SK-N-SH (cell line): ENCODE measurements at regions not wholly inside any gene's neighbourhood (a gene's known extent, or its start where the extent isn't known, plus 50 kb on each side); places are given as distances from the start of the nearest gene placed in this dataset.
A peak's percentile ranks its signal among the peaks of the same experiment; 100 is the strongest.

ENCODE experiments used
- CTCF ChIA-PET: fragments of 300-600, 350-600 bp; formaldehyde crosslinking; extraction: SDS; loops from one replicate; lab custom pipeline; 2021; lab: Yijun Ruan, JAX
- POLR2A ChIA-PET: fragments of 350-600 bp; sonication (Branson Sonifier 250); formaldehyde crosslinking; extraction: SDS; loops from one replicate; lab custom pipeline; 2020; ENCODE audit warnings: antibody characterized with exemption, inconsistent platforms; lab: Yijun Ruan, JAX
- DNase-seq: peaks from one replicate; pipeline ENCODE4 v3.0.0; 2012
- H2AFZ ChIP-seq: fragments of 200-600 bp; sonication (generic); 2 replicates; pipeline ENCODE4 v1.8.1; 2016; ENCODE audit warnings: antibody characterized with exemption, mild to moderate bottlenecking, low read depth
- H3F3A ChIP-seq: fragments of 200-600 bp; sonication (generic); replicated peaks from 2 replicates; pipeline ENCODE3; 2016; ENCODE audit warnings: antibody characterized with exemption, mild to moderate bottlenecking; ENCODE audit not compliant: insufficient read depth
- H3K27ac ChIP-seq, 2 experiments: fragments of 200-500 bp in 1 of 2; fragments of 200-600 bp in 1 of 2; sonication (Bioruptor generic) in 1 of 2; sonication (generic), shearing (Covaris generic) in 1 of 2; 2 replicates each; pipeline versions ENCODE4 v1.5.1 to v1.6.1; 2014 to 2016; ENCODE audit warnings: low read depth in 2 of 2, inconsistent platforms in 1 of 2, low read length in 1 of 2, mild to moderate bottlenecking in 1 of 2, mixed read lengths in 1 of 2
- H3K27me3 ChIP-seq: fragments of 200-600 bp; sonication (generic), shearing (Covaris generic); 2 replicates; pipeline ENCODE4 v1.6.1; 2016; ENCODE audit warnings: mixed run types; ENCODE audit not compliant: insufficient read depth
- H3K36me3 ChIP-seq, 2 experiments: fragments of 200-500 bp in 1 of 2; fragments of 200-600 bp in 1 of 2; sonication (Bioruptor generic) in 1 of 2; sonication (generic) in 1 of 2; replicated peaks in 1 of 2; 2 replicates each; pipeline versions ENCODE3 to v1.5.1; 2014 to 2016; ENCODE audit warnings: low read length in 1 of 2, mild to moderate bottlenecking in 1 of 2; ENCODE audit not compliant: insufficient read depth in 2 of 2, control insufficient read depth in 1 of 2
- H3K4me1 ChIP-seq, 2 experiments: fragments of 200-500 bp in 1 of 2; fragments of 200-600 bp in 1 of 2; sonication (Bioruptor generic) in 1 of 2; sonication (generic), shearing (Covaris generic) in 1 of 2; 2 replicates each; pipeline versions ENCODE4 v1.5.1 to v1.6.1; 2014 to 2016; ENCODE audit warnings: low read depth in 1 of 2, low read length in 1 of 2, mixed run types in 1 of 2; ENCODE audit not compliant: insufficient read depth in 2 of 2, control insufficient read depth in 1 of 2
- H3K4me2 ChIP-seq: fragments of 200-600 bp; sonication (generic), shearing (Covaris generic); 2 replicates; pipeline ENCODE4 v1.6.1; 2017; ENCODE audit warnings: mixed run types
- H3K4me3 ChIP-seq, 2 experiments: fragments of 200-500 bp in 1 of 2; fragments of 200-600 bp in 1 of 2; sonication (Bioruptor generic) in 1 of 2; sonication (generic), shearing (Covaris generic) in 1 of 2; 2 replicates each; pipeline versions ENCODE4 v1.5.1 to v1.8.1; 2014 to 2016; ENCODE audit warnings: low read depth in 2 of 2, inconsistent platforms in 1 of 2, low read length in 1 of 2, mild to moderate bottlenecking in 1 of 2, mixed read lengths in 1 of 2, moderate library complexity in 1 of 2
- H3K79me2 ChIP-seq: fragments of 200-600 bp; sonication (generic); 2 replicates; pipeline ENCODE4 v1.8.1; 2017; ENCODE audit warnings: mild to moderate bottlenecking; ENCODE audit not compliant: insufficient read depth
- H3K9ac ChIP-seq: fragments of 200-600 bp; sonication (generic); 2 replicates; pipeline ENCODE4 v1.6.1; 2017; ENCODE audit warnings: mixed run types
- H3K9me2 ChIP-seq: fragments of 200-600 bp; sonication (generic); 2 replicates; pipeline ENCODE4 v1.6.1; 2017; ENCODE audit warnings: mixed run types
- H3K9me3 ChIP-seq: fragments of 200-600 bp; sonication (generic); 2 replicates; pipeline ENCODE4 v1.6.1; 2017; ENCODE audit warnings: mixed run types, mild to moderate bottlenecking, moderate library complexity
- H4K20me1 ChIP-seq: fragments of 200-600 bp; sonication (generic); 2 replicates; pipeline ENCODE4 v1.6.1; 2017; ENCODE audit warnings: mild to moderate bottlenecking, mixed run types; ENCODE audit not compliant: insufficient read depth
- CHD2 ChIP-seq: fragments of 150-350 bp; IDR thresholded peaks from 2 replicates; pipeline ENCODE4 v1.6.1; 2018; ENCODE audit warnings: low read length; ENCODE audit not compliant: partially characterized antibody
- EP300 ChIP-seq, 2 experiments: IDR thresholded peaks; 2 replicates each; pipeline versions ENCODE4 v1.4.0 to v1.6.1; 2012; ENCODE audit warnings: borderline replicate concordance in 1 of 2, low read depth in 1 of 2, low read length in 1 of 2
- EZH2phosphoT487 ChIP-seq: fragments of 200-600 bp; sonication (generic); IDR thresholded peaks from 2 replicates; pipeline ENCODE4 v1.6.1; 2017; ENCODE audit warnings: low read depth, mixed run types, mild to moderate bottlenecking, antibody characterized with exemption, moderate library complexity, borderline replicate concordance
- FOSL2 ChIP-seq: IDR thresholded peaks from 2 replicates; pipeline ENCODE4 v1.4.0; 2012; ENCODE audit warnings: low read depth, mild to moderate bottlenecking, moderate library complexity, borderline replicate concordance
- MEF2A ChIP-seq: IDR thresholded peaks from 2 replicates; pipeline ENCODE4 v1.4.0; 2012; ENCODE audit warnings: low read depth, borderline replicate concordance
- RCOR1 ChIP-seq: fragments of 150-350 bp; IDR thresholded peaks from 2 replicates; pipeline ENCODE4 v1.6.1; 2017; ENCODE audit warnings: antibody characterized with exemption, low read length
- RXRA ChIP-seq: IDR thresholded peaks from 2 replicates; pipeline ENCODE4 v1.4.0; 2012; ENCODE audit warnings: low read depth, mild to moderate bottlenecking, borderline replicate concordance
- SIN3A ChIP-seq: IDR thresholded peaks from 2 replicates; pipeline ENCODE4 v1.6.1; 2012; ENCODE audit warnings: low read depth, mild to moderate bottlenecking, low read length, moderate library complexity, borderline replicate concordance
- SMC3 ChIP-seq: IDR thresholded peaks from 2 replicates; pipeline ENCODE4 v1.6.1; 2012; ENCODE audit warnings: low read depth, low read length, improper control_type of control experiment
- TCF12 ChIP-seq: IDR thresholded peaks from 2 replicates; pipeline ENCODE4 v1.4.0; 2012
- TEAD4 ChIP-seq: IDR thresholded peaks from 2 replicates; pipeline ENCODE4 v1.4.0; 2012; ENCODE audit warnings: mild to moderate bottlenecking, borderline replicate concordance; ENCODE audit not compliant: insufficient read depth
- WGBS: methylation state at CpG from one replicate; pipeline ENCODE4 v1.1.6; 2017; ENCODE audit warnings: low lambda C conversion rate; 5-methylcytosine and 5-hydroxymethylcytosine counted together
- TF ChIP-seq, protein P1 (sequence below): IDR thresholded peaks from 2 replicates; pipeline ENCODE4 v1.6.1; 2012; ENCODE audit warnings: mild to moderate bottlenecking, low read depth, low read length, moderate library complexity
- TF ChIP-seq, protein P2 (sequence below): fragments of 150-350 bp; IDR thresholded peaks from 2 replicates; pipeline ENCODE4 v1.6.1; 2017; ENCODE audit warnings: antibody characterized with exemption, low read length, low read depth, borderline replicate concordance
- TF ChIP-seq, protein P3 (sequence below): IDR thresholded peaks from 2 replicates; pipeline ENCODE4 v1.4.0; 2012; ENCODE audit warnings: low read depth, borderline replicate concordance
- TF ChIP-seq, protein P4 (sequence below): fragments of 150-350 bp; IDR thresholded peaks from 2 replicates; pipeline ENCODE4 v1.6.1; 2016; ENCODE audit warnings: mild to moderate bottlenecking, low read depth, low read length
- TF ChIP-seq, protein P5 (sequence below): IDR thresholded peaks from 2 replicates; pipeline ENCODE4; 2012
- TF ChIP-seq, protein P6 (sequence below): IDR thresholded peaks from 2 replicates; pipeline ENCODE4 v1.4.0; 2012; ENCODE audit warnings: low read depth, borderline replicate concordance

DNA sequence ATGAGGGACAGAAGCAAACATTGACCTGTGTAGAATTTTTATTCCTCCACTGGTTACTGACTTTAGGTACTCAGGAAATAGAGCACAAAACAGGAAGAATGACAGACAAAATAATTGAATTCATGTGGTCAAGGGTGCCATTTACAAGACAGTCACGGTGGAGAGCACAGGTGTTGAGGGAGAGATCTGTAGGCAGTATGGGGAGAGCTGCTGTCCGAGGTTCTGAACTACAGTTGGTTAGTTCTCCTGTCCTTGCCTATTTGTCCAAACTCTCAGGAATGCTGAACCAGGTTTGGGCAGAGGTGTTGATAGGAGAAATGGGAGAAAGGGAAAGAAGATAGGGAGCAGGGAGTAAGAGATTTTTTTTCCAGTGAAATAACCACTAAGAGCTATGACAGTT lies 178.5 kb upstream of the ZBTB20 start:
- Histone ChIP-seq H3K4me1 (peaks cover 0 to 21% of the 10 kb centered on the region in 2 experiments; a peak in 3 of 4 replicates), H3K9ac (no peak overlapping the region), H4K20me1 (no peaks in the 10 kb centered on the region), H3K9me3 (no peaks in the 10 kb centered on the region), H3K4me2 (no peak overlapping the region), H3K4me3 (no peak overlapping the region), H3F3A (peaks cover 4% of the 10 kb centered on the region), H3K9me2 (no peaks in the 10 kb centered on the region), H3K27me3 (no peaks in the 10 kb centered on the region), H3K27ac (no peak overlapping the region), H3K36me3 (no peaks in the 10 kb centered on the region), H3K79me2 (no peaks in the 10 kb centered on the region), H2AFZ (no peak overlapping the region)
- TF ChIP-seq, protein P1, sequence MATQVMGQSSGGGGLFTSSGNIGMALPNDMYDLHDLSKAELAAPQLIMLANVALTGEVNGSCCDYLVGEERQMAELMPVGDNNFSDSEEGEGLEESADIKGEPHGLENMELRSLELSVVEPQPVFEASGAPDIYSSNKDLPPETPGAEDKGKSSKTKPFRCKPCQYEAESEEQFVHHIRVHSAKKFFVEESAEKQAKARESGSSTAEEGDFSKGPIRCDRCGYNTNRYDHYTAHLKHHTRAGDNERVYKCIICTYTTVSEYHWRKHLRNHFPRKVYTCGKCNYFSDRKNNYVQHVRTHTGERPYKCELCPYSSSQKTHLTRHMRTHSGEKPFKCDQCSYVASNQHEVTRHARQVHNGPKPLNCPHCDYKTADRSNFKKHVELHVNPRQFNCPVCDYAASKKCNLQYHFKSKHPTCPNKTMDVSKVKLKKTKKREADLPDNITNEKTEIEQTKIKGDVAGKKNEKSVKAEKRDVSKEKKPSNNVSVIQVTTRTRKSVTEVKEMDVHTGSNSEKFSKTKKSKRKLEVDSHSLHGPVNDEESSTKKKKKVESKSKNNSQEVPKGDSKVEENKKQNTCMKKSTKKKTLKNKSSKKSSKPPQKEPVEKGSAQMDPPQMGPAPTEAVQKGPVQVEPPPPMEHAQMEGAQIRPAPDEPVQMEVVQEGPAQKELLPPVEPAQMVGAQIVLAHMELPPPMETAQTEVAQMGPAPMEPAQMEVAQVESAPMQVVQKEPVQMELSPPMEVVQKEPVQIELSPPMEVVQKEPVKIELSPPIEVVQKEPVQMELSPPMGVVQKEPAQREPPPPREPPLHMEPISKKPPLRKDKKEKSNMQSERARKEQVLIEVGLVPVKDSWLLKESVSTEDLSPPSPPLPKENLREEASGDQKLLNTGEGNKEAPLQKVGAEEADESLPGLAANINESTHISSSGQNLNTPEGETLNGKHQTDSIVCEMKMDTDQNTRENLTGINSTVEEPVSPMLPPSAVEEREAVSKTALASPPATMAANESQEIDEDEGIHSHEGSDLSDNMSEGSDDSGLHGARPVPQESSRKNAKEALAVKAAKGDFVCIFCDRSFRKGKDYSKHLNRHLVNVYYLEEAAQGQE = peak; percentile 99
- TF ChIP-seq EZH2phosphoT487 = no peak
- POLR2A ChIA-PET = no interaction called here
- DNase-seq = no peak
- WGBS = 59% methylated on average over 2 of the region's 2 CpGs
- CTCF ChIA-PET = no interaction called here

DNA sequence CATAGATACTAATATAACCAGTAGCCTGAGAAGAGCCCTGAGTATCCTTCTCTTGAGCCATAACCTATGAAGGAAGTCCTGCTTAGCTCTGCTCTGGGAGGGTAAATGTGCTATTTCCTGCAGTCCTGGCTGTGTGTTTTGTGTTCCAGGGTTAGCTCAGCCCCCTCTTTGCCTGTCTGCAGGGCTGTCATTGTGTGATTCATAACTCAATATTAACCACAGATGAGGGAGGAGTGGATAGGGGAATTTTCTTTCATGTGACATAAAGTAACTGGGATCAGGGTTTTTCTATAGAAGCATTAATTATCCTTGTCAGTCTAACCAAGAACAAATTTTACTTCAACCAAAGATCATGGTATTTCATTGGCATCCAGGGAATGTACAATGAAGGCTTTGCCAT lies 183.3 kb upstream of the ZBTB20 start:
- Histone ChIP-seq H3K9me3 (no peaks in the 10 kb centered on the region), H3K79me2 (no peaks in the 10 kb centered on the region), H3K36me3 (no peaks in the 10 kb centered on the region), H3K4me3 (no peak overlapping the region), H2AFZ (peak overlapping the region; percentile 33; the same call in 1 of the 2 replicates), H3K27me3 (no peaks in the 10 kb centered on the region), H3K4me1 (peaks cover 0 to 12% of the 10 kb centered on the region in 2 experiments; a peak in 3 of 4 replicates), H3K27ac (peak overlapping the region; percentile 47 to 54; a peak in 3 of 4 replicates), H3K4me2 (peak overlapping the region; percentile 29; the same call in 1 of the 2 replicates), H3K9ac (no peak overlapping the region), H3F3A (peaks cover 7% of the 10 kb centered on the region), H4K20me1 (no peaks in the 10 kb centered on the region), H3K9me2 (no peaks in the 10 kb centered on the region)
- ChIA-PET CTCF (no interaction called here), POLR2A (no interaction called here)
- DNase-seq = no peak
- TF ChIP-seq MEF2A = no peak
- TF ChIP-seq FOSL2 = peak; percentile 61; the same call in 1 of the 2 replicates
- no peak for TF ChIP-seq RXRA
- TF ChIP-seq, protein P2, sequence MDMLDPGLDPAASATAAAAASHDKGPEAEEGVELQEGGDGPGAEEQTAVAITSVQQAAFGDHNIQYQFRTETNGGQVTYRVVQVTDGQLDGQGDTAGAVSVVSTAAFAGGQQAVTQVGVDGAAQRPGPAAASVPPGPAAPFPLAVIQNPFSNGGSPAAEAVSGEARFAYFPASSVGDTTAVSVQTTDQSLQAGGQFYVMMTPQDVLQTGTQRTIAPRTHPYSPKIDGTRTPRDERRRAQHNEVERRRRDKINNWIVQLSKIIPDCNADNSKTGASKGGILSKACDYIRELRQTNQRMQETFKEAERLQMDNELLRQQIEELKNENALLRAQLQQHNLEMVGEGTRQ = no peak
- no peak for TF ChIP-seq CHD2
- TF ChIP-seq, protein P3, sequence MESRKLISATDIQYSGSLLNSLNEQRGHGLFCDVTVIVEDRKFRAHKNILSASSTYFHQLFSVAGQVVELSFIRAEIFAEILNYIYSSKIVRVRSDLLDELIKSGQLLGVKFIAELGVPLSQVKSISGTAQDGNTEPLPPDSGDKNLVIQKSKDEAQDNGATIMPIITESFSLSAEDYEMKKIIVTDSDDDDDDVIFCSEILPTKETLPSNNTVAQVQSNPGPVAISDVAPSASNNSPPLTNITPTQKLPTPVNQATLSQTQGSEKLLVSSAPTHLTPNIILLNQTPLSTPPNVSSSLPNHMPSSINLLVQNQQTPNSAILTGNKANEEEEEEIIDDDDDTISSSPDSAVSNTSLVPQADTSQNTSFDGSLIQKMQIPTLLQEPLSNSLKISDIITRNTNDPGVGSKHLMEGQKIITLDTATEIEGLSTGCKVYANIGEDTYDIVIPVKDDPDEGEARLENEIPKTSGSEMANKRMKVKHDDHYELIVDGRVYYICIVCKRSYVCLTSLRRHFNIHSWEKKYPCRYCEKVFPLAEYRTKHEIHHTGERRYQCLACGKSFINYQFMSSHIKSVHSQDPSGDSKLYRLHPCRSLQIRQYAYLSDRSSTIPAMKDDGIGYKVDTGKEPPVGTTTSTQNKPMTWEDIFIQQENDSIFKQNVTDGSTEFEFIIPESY = no peak
- peak; percentile 89 for TF ChIP-seq TCF12
- TF ChIP-seq TEAD4 = peak; percentile 35; the same call in 1 of the 2 replicates
- TF ChIP-seq EZH2phosphoT487 = no peak
- TF ChIP-seq, protein P4, sequence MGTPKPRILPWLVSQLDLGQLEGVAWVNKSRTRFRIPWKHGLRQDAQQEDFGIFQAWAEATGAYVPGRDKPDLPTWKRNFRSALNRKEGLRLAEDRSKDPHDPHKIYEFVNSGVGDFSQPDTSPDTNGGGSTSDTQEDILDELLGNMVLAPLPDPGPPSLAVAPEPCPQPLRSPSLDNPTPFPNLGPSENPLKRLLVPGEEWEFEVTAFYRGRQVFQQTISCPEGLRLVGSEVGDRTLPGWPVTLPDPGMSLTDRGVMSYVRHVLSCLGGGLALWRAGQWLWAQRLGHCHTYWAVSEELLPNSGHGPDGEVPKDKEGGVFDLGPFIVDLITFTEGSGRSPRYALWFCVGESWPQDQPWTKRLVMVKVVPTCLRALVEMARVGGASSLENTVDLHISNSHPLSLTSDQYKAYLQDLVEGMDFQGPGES = no peak
- no peak for TF ChIP-seq RCOR1
- TF ChIP-seq, protein P5, sequence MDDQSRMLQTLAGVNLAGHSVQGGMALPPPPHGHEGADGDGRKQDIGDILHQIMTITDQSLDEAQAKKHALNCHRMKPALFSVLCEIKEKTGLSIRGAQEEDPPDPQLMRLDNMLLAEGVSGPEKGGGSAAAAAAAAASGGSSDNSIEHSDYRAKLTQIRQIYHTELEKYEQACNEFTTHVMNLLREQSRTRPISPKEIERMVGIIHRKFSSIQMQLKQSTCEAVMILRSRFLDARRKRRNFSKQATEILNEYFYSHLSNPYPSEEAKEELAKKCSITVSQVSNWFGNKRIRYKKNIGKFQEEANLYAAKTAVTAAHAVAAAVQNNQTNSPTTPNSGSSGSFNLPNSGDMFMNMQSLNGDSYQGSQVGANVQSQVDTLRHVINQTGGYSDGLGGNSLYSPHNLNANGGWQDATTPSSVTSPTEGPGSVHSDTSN = peak; percentile 96
- TF ChIP-seq, protein P6, sequence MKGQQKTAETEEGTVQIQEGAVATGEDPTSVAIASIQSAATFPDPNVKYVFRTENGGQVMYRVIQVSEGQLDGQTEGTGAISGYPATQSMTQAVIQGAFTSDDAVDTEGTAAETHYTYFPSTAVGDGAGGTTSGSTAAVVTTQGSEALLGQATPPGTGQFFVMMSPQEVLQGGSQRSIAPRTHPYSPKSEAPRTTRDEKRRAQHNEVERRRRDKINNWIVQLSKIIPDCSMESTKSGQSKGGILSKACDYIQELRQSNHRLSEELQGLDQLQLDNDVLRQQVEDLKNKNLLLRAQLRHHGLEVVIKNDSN = no peak
- 0 out of 2 replicates have a peak, but pooled peaks have one; percentile 36 for TF ChIP-seq SIN3A
- TF ChIP-seq EP300 (IDR thresholded peaks at IDR 0.05; ENCODE audit: borderline replicate concordance in 1 of 2, low read depth in 1 of 2, low read length in 1 of 2) = peak; percentile 18 to 70; a peak in 3 of 4 replicates
- no peak for TF ChIP-seq SMC3
